Activated CD4-positive, alpha-beta T cell treated with anti-CD3 and anti-CD28 coated beads, Interleukin-2, Interleukin-4, amounts not matched to agents 100 ng/mL and 50 ng/mL, durations not matched to agents 16 hours and 8 hours (primary cell): ENCODE measurements at regions not wholly inside any gene's neighbourhood (a gene's known extent, or its start where the extent isn't known, plus 50 kb on each side); places are given as distances from the start of the nearest gene placed in this dataset.
"Not testable (repeated sequence)": the region's sequence is repeated elsewhere in the genome, so short reads cannot be mapped to it uniquely, and the experiment has no call there.

Experiments used
- DNase-seq: peaks from one replicate; pipeline ENCODE4 v3.0.0-alpha.2; 2020; ENCODE audit warnings: low spot score

DNA sequence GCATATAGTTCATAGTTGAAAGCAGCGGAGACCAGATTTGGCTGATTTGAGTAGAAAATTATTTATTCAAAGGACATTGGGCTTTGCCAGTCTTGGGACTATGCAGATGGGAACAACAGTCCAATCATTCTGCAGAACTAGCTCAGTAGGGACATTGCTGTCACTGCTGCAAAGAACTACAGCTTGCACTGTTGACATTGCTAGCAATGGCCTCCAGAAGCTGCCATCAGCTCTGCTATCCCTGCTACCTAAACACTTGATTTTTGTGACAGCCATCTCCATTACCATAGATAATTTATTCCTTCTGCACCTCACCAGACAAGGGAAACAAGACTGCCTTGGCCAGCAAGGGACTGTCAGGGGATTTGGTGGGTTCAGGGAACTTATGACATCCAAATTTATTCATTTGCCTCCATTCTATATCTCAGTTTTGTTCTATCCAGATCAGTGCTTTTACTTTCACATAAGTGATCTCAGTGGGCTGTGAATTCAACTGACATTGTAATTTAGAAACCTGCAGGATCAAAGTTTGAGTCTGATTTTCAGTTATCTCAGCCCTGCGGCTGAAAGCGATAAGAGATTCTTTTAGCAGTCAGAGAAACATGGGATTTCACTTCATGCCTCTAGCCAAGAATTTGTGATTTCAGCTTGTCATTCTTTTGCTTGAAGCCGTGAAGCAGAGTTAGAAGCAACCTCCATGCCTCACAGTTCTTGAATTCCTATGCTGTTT lies 136.7 kb upstream of the FBXO33 start:
- peak; percentile 1 for DNase-seq

- no peak for DNase-seq
Observed at GRCh38 chr14:39566795-39567194, 134.6 kb upstream of the FBXO33 start.

- no peak for DNase-seq
Observed at GRCh38 chr14:39563361-39563760, 131.1 kb upstream of the FBXO33 start.

DNA sequence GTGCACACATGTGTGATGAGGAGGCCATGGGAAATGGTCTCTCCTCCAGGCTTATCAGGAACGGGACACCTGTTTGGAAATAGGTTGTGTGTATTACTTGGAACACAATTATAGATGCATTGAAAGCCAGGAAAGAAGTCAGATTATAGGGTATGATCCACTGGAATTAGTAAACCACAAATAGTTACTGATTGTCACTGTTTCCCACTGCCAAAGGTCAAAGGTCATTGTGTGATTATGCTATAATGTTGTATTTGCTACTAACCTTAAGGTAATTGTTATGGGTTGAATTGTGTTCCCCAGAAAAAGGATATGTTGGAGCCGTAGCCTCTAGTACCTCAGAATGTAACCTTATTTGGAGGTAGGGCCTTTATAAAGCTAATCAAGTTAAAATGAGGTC lies 129.9 kb upstream of the FBXO33 start:
- no peak for DNase-seq

GRCh38 chr14:39558525-39558924 lies 126.3 kb upstream of the FBXO33 start:
- no peak for DNase-seq

- no peak for DNase-seq
Observed at GRCh38 chr14:39555749-39556148, 123.5 kb upstream of the FBXO33 start.

DNA sequence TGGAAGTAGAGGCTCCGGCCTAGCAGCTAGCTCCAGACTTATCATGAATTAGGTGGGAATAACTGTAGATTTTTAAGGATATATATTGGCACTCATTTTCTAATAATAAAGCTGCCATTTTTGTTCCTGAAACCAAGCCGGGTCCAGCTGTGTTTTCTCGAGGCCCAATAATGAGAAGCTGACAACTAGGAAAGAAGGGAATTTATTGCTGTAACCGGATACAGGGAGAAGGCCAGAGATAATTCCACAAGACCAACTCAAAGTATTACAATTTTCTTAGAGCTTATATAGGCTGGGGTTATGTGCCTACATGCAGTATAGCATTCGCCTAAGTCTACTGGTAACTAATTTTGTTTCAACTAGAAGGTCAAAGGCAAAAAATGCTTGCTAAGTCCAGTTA lies 122.3 kb upstream of the FBXO33 start:
- no peak for DNase-seq

DNA sequence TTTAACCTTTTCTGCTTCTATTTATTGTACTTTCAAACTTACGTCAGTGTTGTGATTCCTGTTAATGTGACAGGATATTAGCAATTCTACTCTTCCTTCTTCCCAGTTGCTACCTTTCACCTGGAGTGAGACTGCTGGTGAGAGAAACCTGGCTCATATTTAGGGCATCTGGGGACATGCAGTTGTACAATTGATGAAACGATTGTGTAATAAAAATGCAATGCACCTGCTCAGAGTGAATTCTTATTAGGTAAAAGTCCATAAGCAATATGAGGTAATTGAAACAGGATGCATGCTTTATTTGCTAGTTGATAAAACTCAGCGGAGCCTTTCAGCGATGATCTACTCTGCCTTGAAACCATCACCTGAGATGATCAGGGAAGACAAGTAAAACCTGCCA lies 116.1 kb upstream of the FBXO33 start:
- DNase-seq, result no peak

DNA sequence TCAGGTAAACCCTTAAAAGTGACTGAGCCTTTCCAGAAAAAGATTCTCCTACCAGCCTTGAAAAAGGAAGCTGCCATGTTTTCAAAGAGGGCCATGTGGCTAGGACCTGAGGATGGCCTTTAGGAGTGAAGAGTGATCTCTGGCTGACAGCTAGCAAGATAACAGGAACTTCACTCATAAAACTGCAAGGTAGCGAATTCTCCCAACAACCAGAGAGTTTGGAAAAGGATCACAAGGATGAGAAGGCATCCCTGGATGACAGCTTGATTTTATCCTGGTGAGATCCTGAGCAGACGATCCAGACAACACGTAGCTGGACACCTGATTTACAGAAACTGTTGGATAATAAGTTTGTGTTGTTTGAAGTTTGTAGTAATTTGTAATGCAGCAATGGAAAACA lies 115.6 kb upstream of the FBXO33 start:
- no peak for DNase-seq

DNA sequence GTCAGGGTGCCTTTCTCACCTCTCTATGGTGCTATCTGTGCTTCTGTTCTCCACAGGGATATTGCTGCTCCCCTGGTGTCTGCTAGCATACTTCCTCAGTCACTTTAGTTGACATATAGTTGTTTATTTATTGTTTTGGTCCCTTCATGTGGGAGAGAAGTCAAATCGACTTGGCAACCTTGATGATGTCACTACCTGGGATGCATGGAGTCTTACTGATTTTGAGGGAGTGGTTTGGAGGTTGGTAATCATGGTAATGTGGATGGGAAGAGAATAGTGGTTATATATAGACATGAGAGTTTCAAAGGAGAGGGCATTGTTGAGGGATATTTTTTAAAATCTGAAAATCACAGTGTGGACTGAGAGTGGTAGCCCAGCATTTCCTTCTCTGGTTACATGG lies 73.6 kb upstream of the FBXO33 start:
- no peak for DNase-seq

- no peak for DNase-seq
Observed at GRCh38 chr14:39500253-39500652, 68.0 kb upstream of the FBXO33 start.

DNA sequence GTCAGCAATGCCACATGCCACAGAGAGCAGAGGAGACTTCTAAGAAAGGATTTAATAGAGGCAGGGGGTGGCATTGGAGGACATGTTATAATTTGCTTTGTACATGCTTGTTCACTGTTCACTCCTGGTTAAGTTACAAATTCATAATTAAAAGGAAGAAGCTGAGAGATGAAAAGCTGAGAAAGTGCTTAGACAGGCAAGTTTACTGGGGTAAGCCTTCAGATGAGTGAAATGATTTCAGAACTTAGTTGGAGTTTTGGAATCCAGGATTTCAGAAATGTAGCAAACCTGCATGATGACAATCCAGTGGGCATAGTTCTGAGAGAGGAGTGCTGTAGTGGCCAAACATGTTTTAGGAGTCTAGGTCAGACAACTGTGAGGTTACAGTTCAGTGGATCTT lies 67.3 kb upstream of the FBXO33 start:
- DNase-seq, result no peak

GRCh38 chr14:39497677-39498076 lies 65.4 kb upstream of the FBXO33 start:
- not testable (repeated sequence) for DNase-seq

DNA sequence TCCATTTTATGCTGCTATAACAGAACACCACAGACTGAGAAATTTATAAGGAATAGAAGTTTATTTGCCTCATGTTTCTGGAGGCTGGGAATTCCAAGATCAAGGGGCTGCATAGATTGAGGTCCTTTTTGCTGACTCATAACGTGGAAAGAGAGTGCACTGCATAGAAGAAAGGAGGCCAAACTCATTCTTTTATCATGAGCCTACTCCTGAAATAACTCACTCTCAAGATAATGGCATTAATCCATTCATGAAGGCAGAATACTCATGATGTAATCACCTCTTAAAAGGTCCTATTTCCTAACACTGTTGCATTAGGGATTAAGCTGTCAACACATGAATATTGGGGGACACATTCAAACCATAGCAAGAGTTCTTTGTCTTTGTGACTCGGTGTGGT lies 60.0 kb upstream of the FBXO33 start:
- DNase-seq, result no peak

GRCh38 chr14:39491134-39491571 lies 58.9 kb upstream of the FBXO33 start:
- peak; percentile 35 for DNase-seq

- DNase-seq, result no peak
Observed at GRCh38 chr14:39488600-39488999, 56.4 kb upstream of the FBXO33 start.

DNA sequence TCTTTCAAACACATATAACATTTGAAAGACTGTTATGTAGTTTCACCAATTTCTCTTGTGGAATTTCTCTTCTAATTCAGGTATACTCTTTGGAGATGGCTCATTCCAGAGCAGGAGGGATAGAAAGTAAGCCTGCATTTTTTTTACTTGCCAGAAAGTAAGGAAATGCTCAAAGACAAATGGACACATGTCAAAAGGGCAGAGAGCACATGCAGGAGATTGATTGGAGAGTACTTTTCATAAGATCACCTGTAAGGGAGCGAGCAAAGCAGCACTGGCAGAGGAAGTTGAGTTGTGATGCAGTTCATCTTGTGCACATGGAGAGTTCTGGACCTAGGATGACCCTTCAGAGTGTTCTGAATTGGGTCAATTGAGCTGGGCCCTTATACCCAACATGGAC lies 51.4 kb upstream of the FBXO33 start:
- no peak for DNase-seq
